B cell (primary cell): ENCODE measurements at regions not wholly inside any gene's neighbourhood (a gene's known extent, or its start where the extent isn't known, plus 50 kb on each side); places are given as distances from the start of the nearest gene placed in this dataset.

Source experiments
- ATAC-seq: fragments of 200-7000 bp; cut with Tn5 transposase; one replicate; pipeline ENCODE4 v1.10.0; 2021; ENCODE audit warnings: low read depth, mild to moderate bottlenecking, moderate number of reproducible peaks, moderate library complexity
- CTCF ChIA-PET: fragments of 350-600 bp; sonication (Branson Sonifier 250); formaldehyde crosslinking; loops from one replicate; lab custom pipeline; 2021; ENCODE audit warnings: antibody characterized with exemption, inconsistent platforms; lab: Charles Lee
- POLR2A ChIA-PET: fragments of 350-600 bp; sonication (Branson Sonifier 250); formaldehyde crosslinking; loops from one replicate; lab custom pipeline; 2021; ENCODE audit warnings: antibody characterized with exemption; lab: Charles Lee
- DNase-seq: peaks from one replicate; pipeline ENCODE4 v3.0.0; 2013
- H2AFZ ChIP-seq: 2 replicates; pipeline ENCODE4 v1.6.1; 2012; ENCODE audit warnings: mild to moderate bottlenecking, low read depth, low read length; ENCODE audit not compliant: insufficient read depth, poor library complexity, severe bottlenecking
- H3K27ac ChIP-seq, 2 donors: 1 replicate in 1 of 2; 2 replicates in 1 of 2; pipeline ENCODE4 v1.5.1; 2012 to 2013; ENCODE audit warnings: low read length in 2 of 2, mild to moderate bottlenecking in 2 of 2, moderate library complexity in 1 of 2
- H3K27me3 ChIP-seq, 4 experiments: fragments of 200-600 bp in 1 of 4; sonication (generic) in 1 of 4; replicated peaks in 1 of 4; 1 replicate in 2 of 4; 2 replicates in 2 of 4; pipeline versions ENCODE4 v1.6.1 to v1.7.0; 2013 to 2016; ENCODE audit warnings: low read length in 3 of 4, mild to moderate bottlenecking in 2 of 4, mixed read lengths in 1 of 4, moderate library complexity in 1 of 4; ENCODE audit not compliant: insufficient read depth in 4 of 4, control insufficient read depth in 3 of 4; ENCODE audit errors: control extremely low read depth in 1 of 4
- H3K36me3 ChIP-seq, 2 experiments: replicated peaks in 1 of 2; 1 replicate in 1 of 2; 2 replicates in 1 of 2; pipeline versions ENCODE4 v1.6.1 to v1.7.1; 2013; ENCODE audit warnings: low read length in 1 of 2; ENCODE audit not compliant: insufficient read depth in 2 of 2, control insufficient read depth in 1 of 2; ENCODE audit errors: control extremely low read depth in 1 of 2, extremely low read depth in 1 of 2
- H3K4me1 ChIP-seq, 2 donors: fragments of 200-600 bp in 1 of 2; sonication (generic) in 1 of 2; 1 replicate in 1 of 2; 2 replicates in 1 of 2; pipeline versions ENCODE4 v1.5.1 to v1.6.1; 2013 to 2017; ENCODE audit warnings: low read length in 2 of 2; ENCODE audit not compliant: control insufficient read depth in 2 of 2, insufficient read depth in 2 of 2
- H3K4me2 ChIP-seq: replicated peaks from 2 replicates; pipeline ENCODE3; 2012; ENCODE audit warnings: mild to moderate bottlenecking, low read depth, low read length; ENCODE audit not compliant: poor library complexity, severe bottlenecking
- H3K4me3 ChIP-seq, 5 experiments: fragments of 200-600 bp in 1 of 5; sonication (generic) in 1 of 5; 1 replicate in 3 of 5; 2 replicates in 2 of 5; pipeline versions ENCODE4 v1.5.1 to v1.7.0; 2011 to 2016; ENCODE audit warnings: low read length in 4 of 5, mild to moderate bottlenecking in 4 of 5, low read depth in 2 of 5, control low read depth in 1 of 5, moderate library complexity in 1 of 5; ENCODE audit not compliant: insufficient read depth in 1 of 5; ENCODE audit errors: control extremely low read depth in 1 of 5, extremely low read depth in 1 of 5
- H3K79me2 ChIP-seq: fragments of 200-600 bp; sonication (generic); one replicate; pipeline ENCODE4 v1.6.0; 2016; ENCODE audit warnings: low read length; ENCODE audit not compliant: control insufficient read depth, insufficient read depth
- H3K9ac ChIP-seq: fragments of 200-600 bp; sonication (generic); 2 replicates; pipeline ENCODE4 v1.6.1; 2017; ENCODE audit warnings: mild to moderate bottlenecking, low read length, moderate library complexity
- H3K9me3 ChIP-seq, 3 donors: one replicate each; pipeline versions ENCODE4 v1.6.1 to v1.7.1; 2013; ENCODE audit warnings: low read length in 2 of 3; ENCODE audit not compliant: control insufficient read depth in 2 of 3, insufficient read depth in 1 of 3; ENCODE audit errors: control extremely low read depth in 1 of 3
- H4K20me1 ChIP-seq: 2 replicates; pipeline ENCODE4 v1.6.0; 2012; ENCODE audit warnings: mild to moderate bottlenecking, low read length; ENCODE audit not compliant: insufficient read depth, control insufficient read depth, poor library complexity, severe bottlenecking
- H3K27ac Mint-ChIP-seq: one replicate; pipeline ENCODE4 v1.8.0; 2021; ENCODE audit warnings: mixed read lengths
- H3K27me3 Mint-ChIP-seq: one replicate; pipeline ENCODE4 v1.8.0; 2021; ENCODE audit warnings: mixed read lengths
- H3K4me1 Mint-ChIP-seq: one replicate; pipeline ENCODE4 v1.8.0; 2021; ENCODE audit warnings: mixed read lengths
- H3K4me3 Mint-ChIP-seq: one replicate; pipeline ENCODE4 v1.8.0; 2021; ENCODE audit warnings: mixed read lengths
- H3K9me3 Mint-ChIP-seq: one replicate; pipeline ENCODE4 v1.8.0; 2022; ENCODE audit warnings: mixed read lengths; ENCODE audit not compliant: insufficient read depth
- CTCF ChIP-seq: fragments of 200-600 bp; IDR thresholded peaks from one replicate; pipeline ENCODE4 v1.8.0; 2022; ENCODE audit warnings: antibody characterized with exemption, mild to moderate bottlenecking
- EZH2 ChIP-seq: IDR thresholded peaks from 2 replicates; pipeline ENCODE4 v1.6.1; 2012; ENCODE audit warnings: borderline replicate concordance, low read depth, mild to moderate bottlenecking, moderate library complexity, low read length; ENCODE audit not compliant: insufficient read depth, poor library complexity, severe bottlenecking
- WGBS: methylation state at CpG from one replicate; pipeline ENCODE4 v1.1.5; 2013; ENCODE audit warnings: missing lambda C conversion rate; ENCODE audit not compliant: insufficient coverage; 5-methylcytosine and 5-hydroxymethylcytosine counted together
- intact Hi-C: fragments of 100-400 bp; cut with micrococcal nuclease; formaldehyde crosslinking; loops from one replicate; pipeline ENCODE4 v1.10.0; 2022

GRCh38 chr2:186984966-186985365, 136.0 kb upstream of the ZSWIM2 start:
- Mint-ChIP-seq H3K27me3 (no peaks in the 10 kb centered on the region), H3K4me3 (no peak overlapping the region), H3K9me3 (no peaks in the 10 kb centered on the region), H3K27ac (no peak overlapping the region), H3K4me1 (no peaks in the 10 kb centered on the region)
- TF ChIP-seq EZH2 (no peak), CTCF (no peak)
- no peak overlapping the region for H2AFZ ChIP-seq
- H3K27me3 ChIP-seq = no peaks in the 10 kb centered on the region
- no peak overlapping the region for H3K9ac ChIP-seq
- H3K4me1 ChIP-seq = no peaks in the 10 kb centered on the region
- DNase-seq = no peak
- no peaks in the 10 kb centered on the region for H4K20me1 ChIP-seq
- H3K4me3 ChIP-seq = no peak overlapping the region
- H3K79me2 ChIP-seq = no peaks in the 10 kb centered on the region
- intact Hi-C loops = no loop called here
- no peaks in the 10 kb centered on the region for H3K36me3 ChIP-seq
- CTCF ChIA-PET = no interaction called here
- ATAC-seq = no peak
- H3K9me3 ChIP-seq = peaks cover 0 to 6% (median 0%) of the 10 kb centered on the region in 3 donors
- no peak overlapping the region for H3K27ac ChIP-seq
- 78% methylated on average over 2 of the region's 2 CpGs for WGBS
- no peak overlapping the region for H3K4me2 ChIP-seq
- POLR2A ChIA-PET = no interaction called here

DNA sequence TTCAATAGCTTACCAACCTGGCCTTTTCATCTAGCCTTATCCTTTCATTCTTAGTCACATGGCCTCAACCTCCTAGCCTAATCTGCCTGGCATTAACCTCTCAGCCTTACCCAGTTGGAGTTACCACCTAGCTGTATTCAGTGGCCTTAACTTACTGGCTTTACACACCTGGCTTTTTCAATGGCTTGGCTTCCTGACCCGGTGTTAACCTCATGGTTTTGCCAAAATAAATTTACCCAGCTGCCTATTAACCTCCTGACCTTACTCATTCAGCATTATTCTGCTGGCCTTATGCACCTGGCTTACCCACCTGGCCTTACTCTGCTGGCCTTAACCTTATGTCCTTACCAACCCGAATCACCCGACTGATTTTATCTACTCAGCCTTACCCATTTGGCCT, 135.5 kb upstream of the ZSWIM2 start:
- TF ChIP-seq EZH2 (no peak), CTCF (no peak)
- no peak for ATAC-seq

More for the DNA sequence above, 135.5 kb upstream of the ZSWIM2 start:
- Mint-ChIP-seq H3K4me1 (no peaks in the 10 kb centered on the region), H3K4me3 (no peak overlapping the region), H3K27ac (no peak overlapping the region), H3K9me3 (no peaks in the 10 kb centered on the region), H3K27me3 (no peaks in the 10 kb centered on the region)
- Histone ChIP-seq H3K27me3 (no peaks in the 10 kb centered on the region), H3K9ac (no peak overlapping the region), H3K9me3 (peaks cover 0 to 6% (median 0%) of the 10 kb centered on the region in 3 donors), H2AFZ (no peak overlapping the region), H3K4me1 (no peaks in the 10 kb centered on the region), H4K20me1 (no peaks in the 10 kb centered on the region), H3K36me3 (no peaks in the 10 kb centered on the region), H3K27ac (no peak overlapping the region), H3K4me3 (no peak overlapping the region), H3K79me2 (no peaks in the 10 kb centered on the region), H3K4me2 (no peak overlapping the region)
- ChIA-PET CTCF (no interaction called here), POLR2A (no interaction called here)
- DNase-seq = no peak
- intact Hi-C loops = no loop called here
- WGBS = 97% methylated on average over 3 of the region's 3 CpGs
